Stimulated activated CD4-positive, alpha-beta T cell treated with anti-CD3 and anti-CD28 coated beads, Interleukin-12 subunit alpha, Interleukin-12 subunit beta, amount 100 ng/mL, for 4 hours (primary cell): ENCODE measurements at regions not wholly inside any gene's neighbourhood (a gene's known extent, or its start where the extent isn't known, plus 50 kb on each side); places are given as distances from the start of the nearest gene placed in this dataset.

ENCODE experiments used
- DNase-seq: peaks from one replicate; pipeline ENCODE4 v3.0.0-alpha.2; 2020

- no peak for DNase-seq
These were observed 144.1 kb downstream of the CD8B2 start for GRCh38 chr2:106631281-106631680.

GRCh38 chr2:106638043-106638442 lies 150.9 kb downstream of the CD8B2 start:
- no peak for DNase-seq

- no peak for DNase-seq
These were observed 151.4 kb downstream of the CD8B2 start for GRCh38 chr2:106638580-106638979.

- no peak for DNase-seq
These were observed 155.5 kb downstream of the CD8B2 start for GRCh38 chr2:106642679-106643078.

- DNase-seq: no peak
These were observed 157.5 kb downstream of the CD8B2 start for GRCh38 chr2:106644623-106645022.

GRCh38 chr2:106646605-106647004 lies 159.4 kb downstream of the CD8B2 start:
- DNase-seq: no peak

- DNase-seq: no peak
These were observed 162.1 kb downstream of the CD8B2 start for GRCh38 chr2:106649306-106649705.

GRCh38 chr2:106653465-106653864 lies 166.3 kb downstream of the CD8B2 start:
- no peak for DNase-seq

GRCh38 chr2:106658616-106659015 lies 171.5 kb downstream of the CD8B2 start:
- DNase-seq: no peak

GRCh38 chr2:106664669-106665068 lies 177.5 kb downstream of the CD8B2 start:
- DNase-seq: no peak

- no peak for DNase-seq
These were observed 180.4 kb downstream of the CD8B2 start for GRCh38 chr2:106667478-106668070.

GRCh38 chr2:106685180-106685897 lies 198.2 kb downstream of the CD8B2 start:
- DNase-seq: no peak

GRCh38 chr2:106686814-106687213 lies 199.2 kb downstream of the ST6GAL2 start:
- no peak for DNase-seq

- DNase-seq: no peak
These were observed 190.9 kb downstream of the ST6GAL2 start for GRCh38 chr2:106694964-106695470.

- DNase-seq: no peak
These were observed 190.0 kb downstream of the ST6GAL2 start for GRCh38 chr2:106695919-106696318.

GRCh38 chr2:106700616-106701015 lies 185.4 kb downstream of the ST6GAL2 start:
- no peak for DNase-seq

- no peak for DNase-seq
These were observed 184.6 kb downstream of the ST6GAL2 start for GRCh38 chr2:106701203-106702022.

- DNase-seq: no peak
These were observed 182.8 kb downstream of the ST6GAL2 start for GRCh38 chr2:106703161-106703560.

- no peak for DNase-seq
These were observed 181.2 kb downstream of the ST6GAL2 start for GRCh38 chr2:106704798-106705197.

- no peak for DNase-seq
These were observed 180.1 kb downstream of the ST6GAL2 start for GRCh38 chr2:106705877-106706276.

- no peak for DNase-seq
These were observed 179.7 kb downstream of the ST6GAL2 start for GRCh38 chr2:106706283-106706682.

- no peak for DNase-seq
These were observed 177.8 kb downstream of the ST6GAL2 start for GRCh38 chr2:106708209-106708608.

GRCh38 chr2:106709229-106709628 lies 176.7 kb downstream of the ST6GAL2 start:
- no peak for DNase-seq

GRCh38 chr2:106719222-106719621 lies 166.7 kb downstream of the ST6GAL2 start:
- DNase-seq: no peak
